IMR-90 (cell line): ENCODE measurements at regions not wholly inside any gene's neighbourhood (a gene's known extent, or its start where the extent isn't known, plus 50 kb on each side); places are given as distances from the start of the nearest gene placed in this dataset.

Experiments used
- ATAC-seq: fragments of 200-7000 bp; cut with Tn5 transposase; 2 replicates; pipeline ENCODE4 v1.9.1; 2020; ENCODE audit warnings: low read depth, mild to moderate bottlenecking, moderate library complexity
- BruUV-seq: library from RNA; stranded (reverse); fragments of 400-500 nt; replicated peaks from 2 replicates; lab custom pipeline; 2021; lab: Mats Ljungman, UMichigan
- CTCF ChIA-PET: fragments of 300-600 bp; formaldehyde crosslinking; extraction: SDS; loops from one replicate; lab custom pipeline; 2021; ENCODE audit warnings: antibody characterized with exemption; lab: Yijun Ruan, JAX
- POLR2A ChIA-PET: fragments of 300-600 bp; sonication (Branson Sonifier 250); formaldehyde crosslinking; loops from one replicate; lab custom pipeline; 2022; ENCODE audit warnings: antibody characterized with exemption; ENCODE audit not compliant: unreplicated experiment; lab: Charles Lee
- DNase-seq: peaks from one replicate; pipeline ENCODE4 v3.0.0; 2013
- H2AFZ ChIP-seq: replicated peaks from 2 replicates; pipeline ENCODE3; 2013; ENCODE audit warnings: low read length, mild to moderate bottlenecking; ENCODE audit not compliant: poor library complexity
- H2AK5ac ChIP-seq: 2 replicates; pipeline ENCODE4 v1.6.1; 2013; ENCODE audit warnings: low read depth, low read length, inconsistent platforms
- H2AK9ac ChIP-seq: replicated peaks from 2 replicates; pipeline ENCODE3; 2013; ENCODE audit warnings: mild to moderate bottlenecking, low read depth, low read length, moderate library complexity; ENCODE audit not compliant: poor library complexity
- H2BK120ac ChIP-seq: 2 replicates; pipeline ENCODE4 v1.6.1; 2013; ENCODE audit warnings: low read depth, low read length, inconsistent platforms
- H2BK15ac ChIP-seq: 3 replicates; pipeline ENCODE4 v1.6.1; 2013; ENCODE audit warnings: low read depth, low read length, inconsistent platforms
- H2BK20ac ChIP-seq: 2 replicates; pipeline ENCODE4 v1.6.1; 2013; ENCODE audit warnings: low read depth, mild to moderate bottlenecking, inconsistent platforms, low read length, moderate library complexity
- H2BK5ac ChIP-seq: 2 replicates; pipeline ENCODE4 v1.6.1; 2013; ENCODE audit warnings: mild to moderate bottlenecking, low read depth, low read length, inconsistent platforms; ENCODE audit not compliant: poor library complexity, severe bottlenecking
- H3K14ac ChIP-seq: replicated peaks from 2 replicates; pipeline ENCODE4 v1.6.1; 2013; ENCODE audit warnings: low read depth, low read length, inconsistent platforms
- H3K18ac ChIP-seq: 2 replicates; pipeline ENCODE4 v1.6.1; 2013; ENCODE audit warnings: low read depth, low read length, control low read depth
- H3K23ac ChIP-seq: 2 replicates; pipeline ENCODE4 v1.6.1; 2013; ENCODE audit warnings: low read depth, low read length, inconsistent platforms
- H3K27ac ChIP-seq: 2 replicates; pipeline ENCODE4 v1.5.1; 2013; ENCODE audit warnings: mild to moderate bottlenecking, control low read depth, low read length; ENCODE audit not compliant: insufficient read depth
- H3K27me3 ChIP-seq: 2 replicates; pipeline ENCODE4 v1.6.1; 2013; ENCODE audit warnings: low read length; ENCODE audit not compliant: control insufficient read depth, insufficient read depth
- H3K36me3 ChIP-seq: 2 replicates; pipeline ENCODE4 v1.6.1; 2013; ENCODE audit warnings: low read length, mixed read lengths; ENCODE audit not compliant: control insufficient read depth, insufficient read depth
- H3K4ac ChIP-seq: 2 replicates; pipeline ENCODE4 v1.6.1; 2013; ENCODE audit warnings: low read depth, low read length, inconsistent platforms
- H3K4me1 ChIP-seq: 2 replicates; pipeline ENCODE4 v1.6.1; 2013; ENCODE audit warnings: low read length, mixed read lengths; ENCODE audit not compliant: control insufficient read depth, insufficient read depth
- H3K4me2 ChIP-seq: 2 replicates; pipeline ENCODE4 v1.6.1; 2013; ENCODE audit warnings: low read depth, mild to moderate bottlenecking, control low read depth, low read length, moderate library complexity
- H3K4me3 ChIP-seq: 2 replicates; pipeline ENCODE4 v1.5.1; 2013; ENCODE audit warnings: low read depth, mild to moderate bottlenecking, control low read depth, low read length, moderate library complexity; ENCODE audit not compliant: insufficient read depth
- H3K56ac ChIP-seq: 2 replicates; pipeline ENCODE4 v1.6.1; 2013; ENCODE audit warnings: low read length, inconsistent platforms; ENCODE audit not compliant: insufficient read depth; ENCODE audit errors: extremely low read depth
- H3K79me1 ChIP-seq, 2 experiments: 2 replicates each; pipeline ENCODE4 v1.6.1; 2013; ENCODE audit warnings: low read length in 2 of 2, inconsistent platforms in 1 of 2, low read depth in 1 of 2
- H3K9ac ChIP-seq: 2 replicates; pipeline ENCODE4 v1.6.1; 2013; ENCODE audit warnings: low read depth, low read length, control low read depth
- H3K9me1 ChIP-seq: 2 replicates; pipeline ENCODE4 v1.6.1; 2013; ENCODE audit warnings: low read length, inconsistent platforms; ENCODE audit not compliant: insufficient read depth
- H3K9me3 ChIP-seq: 2 replicates; pipeline ENCODE4 v1.6.1; 2013; ENCODE audit warnings: low read length; ENCODE audit not compliant: control insufficient read depth, insufficient read depth
- H4K20me1 ChIP-seq: 2 replicates; pipeline ENCODE4 v1.6.1; 2013; ENCODE audit warnings: low read length, inconsistent platforms; ENCODE audit not compliant: insufficient read depth
- H4K5ac ChIP-seq: 2 replicates; pipeline ENCODE4 v1.6.1; 2013; ENCODE audit warnings: mild to moderate bottlenecking, low read depth, low read length, control low read depth
- H4K8ac ChIP-seq, 2 experiments: 2 replicates each; pipeline ENCODE4 v1.6.1; 2013; ENCODE audit warnings: low read depth in 2 of 2, low read length in 2 of 2, control low read depth in 1 of 2, inconsistent platforms in 1 of 2
- H4K91ac ChIP-seq: 2 replicates; pipeline ENCODE4 v1.6.1; 2013; ENCODE audit warnings: low read depth, low read length, inconsistent platforms; ENCODE audit not compliant: insufficient read depth
- BHLHE40 ChIP-seq: fragments of 150-350 bp; IDR thresholded peaks from 2 replicates; pipeline ENCODE4 v1.6.1; 2016; ENCODE audit warnings: mild to moderate bottlenecking, low read depth, low read length
- CEBPB ChIP-seq: IDR thresholded peaks from 2 replicates; pipeline ENCODE4 v1.6.1; 2012; ENCODE audit warnings: low read depth, low read length, improper control_type of control experiment
- CHD1 ChIP-seq: IDR thresholded peaks from 2 replicates; pipeline ENCODE4 v1.6.1; 2012; ENCODE audit warnings: low read depth, low read length, improper control_type of control experiment
- CTCF ChIP-seq: conservative IDR thresholded peaks from 2 replicates; pipeline ENCODE4 v1.5.1; 2012; ENCODE audit warnings: mild to moderate bottlenecking, low read depth, low read length, improper control_type of control experiment
- FOS ChIP-seq: fragments of 150-350 bp; IDR thresholded peaks from 2 replicates; pipeline ENCODE4 v1.6.1; 2016; ENCODE audit warnings: low read depth, low read length
- MAFK ChIP-seq: IDR thresholded peaks from 2 replicates; pipeline ENCODE4 v1.6.1; 2012; ENCODE audit warnings: low read depth, low read length, improper control_type of control experiment
- MAZ ChIP-seq: IDR thresholded peaks from 2 replicates; pipeline ENCODE4 v1.6.1; 2012; ENCODE audit warnings: low read depth, mild to moderate bottlenecking, low read length, improper control_type of control experiment, moderate library complexity, borderline replicate concordance
- MXI1 ChIP-seq: IDR thresholded peaks from 2 replicates; pipeline ENCODE4 v1.6.1; 2012; ENCODE audit warnings: low read depth, mild to moderate bottlenecking, low read length, moderate library complexity, borderline replicate concordance
- NFE2L2 ChIP-seq: fragments of 150-350 bp; IDR thresholded peaks from 2 replicates; pipeline ENCODE4 v1.6.1; 2016; ENCODE audit warnings: low read depth, mild to moderate bottlenecking, low read length
- POLR2A ChIP-seq: IDR thresholded peaks from 2 replicates; pipeline ENCODE4 v1.6.1; 2012; ENCODE audit warnings: mild to moderate bottlenecking, low read depth, low read length
- RAD21 ChIP-seq: IDR thresholded peaks from 2 replicates; pipeline ENCODE4 v1.6.1; 2012; ENCODE audit warnings: low read length, improper control_type of control experiment
- RCOR1 ChIP-seq: IDR thresholded peaks from 2 replicates; pipeline ENCODE4 v1.6.1; 2012; ENCODE audit warnings: mild to moderate bottlenecking, low read length, improper control_type of control experiment; ENCODE audit not compliant: insufficient replicate concordance
- RFX5 ChIP-seq: IDR thresholded peaks from 2 replicates; pipeline ENCODE4 v1.8.0; 2012; ENCODE audit warnings: low read depth, mild to moderate bottlenecking, low read length, moderate library complexity
- SMC3 ChIP-seq: fragments of 150-350 bp; IDR thresholded peaks from 2 replicates; pipeline ENCODE4 v1.6.1; 2016; ENCODE audit warnings: low read depth, mild to moderate bottlenecking, antibody characterized with exemption, low read length, moderate library complexity
- USF2 ChIP-seq: fragments of 150-350 bp; IDR thresholded peaks from 2 replicates; pipeline ENCODE4 v1.6.1; 2017; ENCODE audit warnings: mild to moderate bottlenecking, antibody characterized with exemption, low read length, low read depth
- WGBS, 2 experiments: methylation state at CpG; one replicate each; pipeline versions ENCODE4 v1.1.5 to v1.1.7; 2013; ENCODE audit warnings: missing lambda C conversion rate in 2 of 2; ENCODE audit not compliant: insufficient read length in 1 of 2; ENCODE audit errors: extremely low coverage in 2 of 2; 5-methylcytosine and 5-hydroxymethylcytosine counted together
- dilution Hi-C: fragments of 300-500 bp; cut with HindIII; formaldehyde crosslinking; loops from one replicate; pipeline ENCODE4 v1.14.3; 2018; ENCODE audit warnings: low sequenced_read_pairs; ENCODE audit not compliant: unreplicated experiment
- in situ Hi-C: fragments of 300-500 bp; cut with MboI; formaldehyde crosslinking; loops from 3 replicates; pipeline ENCODE4 v1.14.3; 2019; ENCODE audit warnings: low sequenced_read_pairs, inconsistent platforms, mixed read lengths
- intact Hi-C: fragments of 100-400 bp; cut with micrococcal nuclease; formaldehyde crosslinking; loops from 2 replicates; pipeline ENCODE4 v1.10.0; 2022
- TF ChIP-seq, protein P1 (sequence below): fragments of 150-350 bp; IDR thresholded peaks from 2 replicates; pipeline ENCODE4 v1.6.1; 2016; ENCODE audit warnings: low read depth, mild to moderate bottlenecking, low read length, moderate library complexity, borderline replicate concordance

DNA sequence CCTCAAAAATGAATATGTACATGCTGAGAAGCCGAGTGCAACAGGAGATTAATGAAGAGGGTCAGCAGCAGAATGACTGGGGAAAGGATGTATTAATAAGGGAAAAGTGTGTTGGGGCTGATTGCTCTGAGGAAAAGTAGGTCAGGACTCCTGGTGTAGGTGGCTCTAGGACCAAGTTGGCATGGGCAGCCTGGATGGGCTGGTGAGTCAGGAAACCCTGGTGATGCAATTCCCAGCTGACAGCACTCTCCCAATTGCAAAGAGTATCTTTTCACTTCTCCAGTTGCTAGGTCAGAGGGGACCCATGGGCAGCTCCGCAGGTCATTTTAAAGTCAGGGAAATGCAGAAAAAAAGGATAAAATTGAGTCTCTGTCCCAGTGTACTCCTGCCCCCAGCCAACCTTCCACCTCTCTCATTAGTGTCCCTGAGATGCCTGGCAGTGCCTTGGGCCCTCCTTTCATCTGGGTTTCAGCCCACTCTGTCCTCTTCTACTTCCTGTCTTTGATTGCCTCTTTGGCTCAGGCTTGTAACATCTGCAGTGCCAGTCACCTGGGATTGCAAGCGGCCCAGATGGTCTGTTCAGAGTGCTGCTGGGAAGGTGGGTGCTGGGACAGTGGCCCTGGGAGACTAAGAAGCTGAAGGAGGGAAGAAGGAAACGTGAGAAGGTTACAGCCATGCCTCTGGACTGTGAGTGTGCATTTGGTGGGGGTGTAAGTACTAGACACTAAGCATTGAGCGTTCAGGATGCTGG, 2177.2 kb downstream of the TP53TG3F start:
- Histone ChIP-seq H2AFZ (no peak overlapping the region), H3K9me1 (no peaks in the 10 kb centered on the region), H2BK120ac (no peak overlapping the region), H3K4me2 (no peak overlapping the region), H3K4me3 (no peak overlapping the region), H4K91ac (no peak overlapping the region), H2AK9ac (no peak overlapping the region), H3K79me1 (no peaks in the 10 kb centered on the region), H4K8ac (no peak overlapping the region), H3K36me3 (no peaks in the 10 kb centered on the region), H2BK5ac (no peak overlapping the region), H3K9ac (no peak overlapping the region), H2BK20ac (no peak overlapping the region), H2BK15ac (no peak overlapping the region), H3K4me1 (no peaks in the 10 kb centered on the region), H3K18ac (no peak overlapping the region), H4K20me1 (no peaks in the 10 kb centered on the region), H3K56ac (no peak overlapping the region), H3K9me3 (peaks cover 20% of the 10 kb centered on the region), H3K4ac (no peak overlapping the region), H3K23ac (no peak overlapping the region), H2AK5ac (no peak overlapping the region), H3K27me3 (no peaks in the 10 kb centered on the region), H3K27ac (no peak overlapping the region), H4K5ac (no peak overlapping the region), H3K14ac (no peak overlapping the region)
- CTCF ChIA-PET = no interaction called here
- no TSS peak for BruUV-seq
- no peak for TF ChIP-seq USF2
- no peak for TF ChIP-seq BHLHE40
- TF ChIP-seq POLR2A = no peak
- no peak for TF ChIP-seq SMC3
- no peak for TF ChIP-seq MXI1
- TF ChIP-seq CTCF = no peak
- no peak for TF ChIP-seq NFE2L2
- no peak for TF ChIP-seq CHD1
- no peak for TF ChIP-seq FOS
- no peak for TF ChIP-seq RAD21
- no peak for TF ChIP-seq RFX5
- TF ChIP-seq MAFK = no peak
- no peak for TF ChIP-seq CEBPB
- no peak for TF ChIP-seq MAZ
- TF ChIP-seq, protein P1, sequence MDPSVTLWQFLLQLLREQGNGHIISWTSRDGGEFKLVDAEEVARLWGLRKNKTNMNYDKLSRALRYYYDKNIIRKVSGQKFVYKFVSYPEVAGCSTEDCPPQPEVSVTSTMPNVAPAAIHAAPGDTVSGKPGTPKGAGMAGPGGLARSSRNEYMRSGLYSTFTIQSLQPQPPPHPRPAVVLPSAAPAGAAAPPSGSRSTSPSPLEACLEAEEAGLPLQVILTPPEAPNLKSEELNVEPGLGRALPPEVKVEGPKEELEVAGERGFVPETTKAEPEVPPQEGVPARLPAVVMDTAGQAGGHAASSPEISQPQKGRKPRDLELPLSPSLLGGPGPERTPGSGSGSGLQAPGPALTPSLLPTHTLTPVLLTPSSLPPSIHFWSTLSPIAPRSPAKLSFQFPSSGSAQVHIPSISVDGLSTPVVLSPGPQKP = no peak
- TF ChIP-seq RCOR1 = no peak
- intact Hi-C loops (no loop called here), dilution Hi-C loops (no loop called here), in situ Hi-C loops (no loop called here)
- WGBS, 2 experiments = no CpG with 5 or more reads among the region's 5 CpGs
- DNase-seq (no peak), ATAC-seq (no peak)
- POLR2A ChIA-PET = no interaction called here
